Nephron progenitor cell (in vitro differentiated cells): ENCODE measurements at regions not wholly inside any gene's neighbourhood (a gene's known extent, or its start where the extent isn't known, plus 50 kb on each side); places are given as distances from the start of the nearest gene placed in this dataset.

ENCODE experiments used
- DNase-seq: peaks from one replicate; pipeline ENCODE4 v3.0.0; 2021
- H3K27ac Mint-ChIP-seq: 2 replicates; pipeline ENCODE4 v1.8.0; 2021; ENCODE audit warnings: mild to moderate bottlenecking, moderate library complexity, mixed read lengths
- H3K27me3 Mint-ChIP-seq: 2 replicates; pipeline ENCODE4 v1.8.0; 2021; ENCODE audit warnings: mild to moderate bottlenecking, low read depth, mixed read lengths; ENCODE audit not compliant: poor library complexity
- H3K36me3 Mint-ChIP-seq: 2 replicates; pipeline ENCODE4 v1.8.0; 2021; ENCODE audit warnings: low read depth, mixed read lengths
- H3K4me1 Mint-ChIP-seq: 2 replicates; pipeline ENCODE4 v1.8.0; 2021; ENCODE audit warnings: mixed read lengths
- H3K4me3 Mint-ChIP-seq: 2 replicates; pipeline ENCODE4 v1.8.0; 2021; ENCODE audit warnings: mild to moderate bottlenecking, moderate library complexity, mixed read lengths
- H3K9me3 Mint-ChIP-seq: 2 replicates; pipeline ENCODE4 v1.8.0; 2021; ENCODE audit warnings: mild to moderate bottlenecking, moderate library complexity, mixed read lengths
- CTCF ChIP-seq: fragments of 200-600 bp; sonication (generic); IDR thresholded peaks from 2 replicates; pipeline ENCODE4 v1.5.0; 2021; ENCODE audit warnings: antibody characterized with exemption

DNA sequence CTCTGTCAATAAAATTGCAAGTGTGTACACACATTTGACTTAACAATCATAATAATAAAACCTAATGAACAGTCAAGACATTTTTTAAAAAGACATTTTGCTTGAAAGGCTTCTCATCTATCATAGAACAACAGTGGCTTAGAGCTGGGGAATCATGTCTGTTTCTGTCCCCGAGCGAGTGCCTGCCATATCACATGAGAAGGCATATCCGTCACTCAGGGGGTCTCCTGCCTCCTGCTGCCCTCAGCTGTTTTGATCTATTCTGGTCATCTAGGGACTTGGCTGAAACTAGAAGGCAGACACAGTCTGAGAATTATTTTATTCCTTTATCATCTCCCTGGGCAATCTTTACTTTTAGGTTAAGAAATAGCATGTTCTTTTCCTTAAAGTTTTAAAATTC is 278.7 kb upstream of the KLF6 start:
- no peaks in the 10 kb centered on the region for H3K4me1 Mint-ChIP-seq
- H3K4me3 Mint-ChIP-seq = no peak overlapping the region
- no peak for DNase-seq
- no peak overlapping the region for H3K27ac Mint-ChIP-seq
- TF ChIP-seq CTCF = no peak
- no peaks in the 10 kb centered on the region for H3K27me3 Mint-ChIP-seq
- H3K36me3 Mint-ChIP-seq = no peaks in the 10 kb centered on the region
- H3K9me3 Mint-ChIP-seq = no peaks in the 10 kb centered on the region

- Mint-ChIP-seq H3K27me3 (no peaks in the 10 kb centered on the region), H3K4me1 (no peaks in the 10 kb centered on the region), H3K9me3 (no peaks in the 10 kb centered on the region), H3K4me3 (no peak overlapping the region), H3K36me3 (no peaks in the 10 kb centered on the region), H3K27ac (no peak overlapping the region)
- no peak for DNase-seq
- no peak for TF ChIP-seq CTCF
These were observed 277.7 kb upstream of the KLF6 start for GRCh38 chr10:4062751-4063150.

DNA sequence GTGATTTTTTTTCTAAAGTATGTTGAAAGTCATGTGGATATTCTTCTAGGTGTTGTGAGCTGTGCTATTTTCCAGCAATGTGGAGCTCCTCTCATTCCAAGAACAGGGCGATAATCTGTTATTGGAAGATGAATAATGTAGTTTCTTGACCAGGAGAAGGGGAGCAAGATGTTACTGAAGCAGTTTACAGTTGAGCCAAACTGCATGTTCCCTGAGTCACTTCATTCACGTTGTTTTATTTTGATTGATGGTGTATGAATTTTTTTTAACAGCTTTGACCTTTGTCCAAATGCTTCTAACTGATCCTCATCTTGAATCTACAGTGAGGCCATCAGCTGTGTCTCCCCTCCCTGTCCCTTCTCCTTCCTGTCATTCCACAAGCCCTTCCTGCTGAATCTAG is 277.1 kb upstream of the KLF6 start:
- no peaks in the 10 kb centered on the region for H3K36me3 Mint-ChIP-seq
- H3K4me1 Mint-ChIP-seq = no peaks in the 10 kb centered on the region
- no peak for TF ChIP-seq CTCF
- H3K27ac Mint-ChIP-seq = no peak overlapping the region
- no peak overlapping the region for H3K4me3 Mint-ChIP-seq
- H3K9me3 Mint-ChIP-seq = no peaks in the 10 kb centered on the region
- no peaks in the 10 kb centered on the region for H3K27me3 Mint-ChIP-seq
- no peak for DNase-seq

DNA sequence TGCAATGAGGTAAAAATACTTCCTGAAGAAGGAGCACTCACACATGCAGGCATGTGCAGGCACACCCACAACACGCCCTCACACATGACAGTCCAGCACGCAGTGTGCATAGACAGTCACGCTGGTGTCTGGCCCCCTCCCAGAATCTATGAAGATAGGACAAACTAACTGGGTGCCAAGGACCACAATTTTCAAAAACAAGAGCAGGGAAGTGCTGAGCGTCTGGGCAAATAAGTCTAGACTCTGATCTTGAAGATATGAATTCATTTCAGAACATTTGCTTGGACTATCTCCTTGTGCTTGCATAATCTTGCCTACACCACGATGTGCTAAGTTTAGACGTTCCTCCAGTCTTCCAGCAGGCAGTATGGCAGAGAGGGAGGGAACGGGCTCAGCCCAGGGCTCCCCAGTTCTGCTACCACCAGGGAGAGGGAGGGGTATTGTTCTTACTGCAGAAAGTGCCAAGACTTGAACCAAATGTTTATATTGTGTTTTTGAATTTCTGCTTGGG is 276.5 kb upstream of the KLF6 start:
- Mint-ChIP-seq H3K27ac (no peak overlapping the region), H3K4me3 (no peak overlapping the region), H3K27me3 (no peaks in the 10 kb centered on the region), H3K4me1 (no peaks in the 10 kb centered on the region), H3K9me3 (no peaks in the 10 kb centered on the region), H3K36me3 (no peaks in the 10 kb centered on the region)
- no peak for TF ChIP-seq CTCF
- no peak for DNase-seq

DNA sequence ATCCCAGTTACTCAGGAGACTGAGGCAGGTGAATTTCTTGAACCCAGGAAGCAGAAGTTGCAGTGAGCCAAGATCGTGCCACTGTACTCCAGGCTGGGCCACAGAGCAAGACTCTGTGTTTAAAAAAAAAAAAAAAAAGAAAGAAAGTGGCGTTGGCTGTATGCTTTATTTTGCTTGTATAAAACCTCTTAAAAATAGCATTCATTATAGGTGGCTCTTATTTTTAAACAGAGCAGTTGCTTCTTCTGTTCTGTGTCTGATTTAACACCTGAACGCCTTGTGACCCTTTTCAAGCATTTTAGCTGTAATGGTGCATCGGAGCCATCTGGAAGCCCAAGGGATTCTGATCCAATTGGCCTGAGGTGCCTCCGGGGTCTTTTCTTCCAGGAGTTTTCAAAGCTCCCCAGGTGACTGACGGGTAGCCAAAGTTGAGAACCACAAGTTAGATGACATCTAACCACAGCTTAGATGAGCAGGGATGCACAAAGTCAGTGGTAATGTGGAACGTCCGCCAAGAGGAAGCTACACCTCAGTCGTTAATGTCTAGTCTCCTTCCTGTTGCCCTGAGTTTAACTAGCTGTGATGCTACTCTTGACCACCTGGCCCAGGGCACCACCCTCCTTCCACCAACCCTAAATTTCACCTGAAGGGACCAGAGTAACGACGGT is 274.6 kb upstream of the KLF6 start:
- no peak overlapping the region for H3K27ac Mint-ChIP-seq
- H3K9me3 Mint-ChIP-seq = no peaks in the 10 kb centered on the region
- H3K27me3 Mint-ChIP-seq = no peaks in the 10 kb centered on the region
- no peak for TF ChIP-seq CTCF
- DNase-seq = no peak
- no peaks in the 10 kb centered on the region for H3K36me3 Mint-ChIP-seq
- H3K4me1 Mint-ChIP-seq = peaks cover 4% of the 10 kb centered on the region
- no peak overlapping the region for H3K4me3 Mint-ChIP-seq

DNA sequence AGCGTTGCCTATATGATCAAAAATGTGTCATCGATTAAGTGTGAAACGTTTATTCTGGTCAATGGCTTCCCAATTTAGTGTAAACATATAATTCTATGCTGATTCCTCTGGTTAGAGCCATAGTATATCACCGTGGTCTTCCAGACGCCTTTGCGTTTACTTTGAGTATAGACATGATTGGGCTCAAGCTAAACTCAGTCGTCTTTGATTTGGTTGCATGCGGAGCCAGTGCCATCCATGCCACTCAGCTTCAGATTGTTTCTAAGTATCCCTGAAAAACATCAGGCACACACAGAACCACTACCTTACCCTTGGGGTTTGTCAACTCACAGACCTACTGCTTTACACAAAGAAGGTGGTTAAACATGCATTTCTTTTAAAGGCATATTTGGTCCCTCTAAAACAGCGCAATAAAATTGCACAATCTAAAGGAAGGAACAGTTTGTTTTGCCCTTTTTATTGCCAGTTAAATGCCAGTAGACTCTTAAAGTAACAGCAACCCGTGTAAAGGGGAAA is 273.6 kb upstream of the KLF6 start:
- no peak for DNase-seq
- H3K4me3 Mint-ChIP-seq = no peak overlapping the region
- TF ChIP-seq CTCF = no peak
- no peak overlapping the region for H3K27ac Mint-ChIP-seq
- H3K4me1 Mint-ChIP-seq = peaks cover 14% of the 10 kb centered on the region
- no peaks in the 10 kb centered on the region for H3K36me3 Mint-ChIP-seq
- no peaks in the 10 kb centered on the region for H3K9me3 Mint-ChIP-seq
- H3K27me3 Mint-ChIP-seq = no peaks in the 10 kb centered on the region
